Cardiac fibroblast (primary cell): ENCODE measurements at regions not wholly inside any gene's neighbourhood (a gene's known extent, or its start where the extent isn't known, plus 50 kb on each side); places are given as distances from the start of the nearest gene placed in this dataset.

Experiments
- DNase-seq, 2 donors: peaks; one replicate each; pipeline versions ENCODE4 v3.0.0 to v3.0.0-alpha.2; 2010; ENCODE audit warnings: low read depth in 2 of 2
- H3K4me3 ChIP-seq, 2 donors: replicated peaks in 1 of 2; 1 replicate in 1 of 2; 2 replicates in 1 of 2; pipeline ENCODE4 v1.5.1; 2011; ENCODE audit warnings: low read depth in 2 of 2, low read length in 2 of 2, mild to moderate bottlenecking in 2 of 2, moderate library complexity in 1 of 2
- TF ChIP-seq, protein P1 (sequence below): IDR thresholded peaks from one replicate; pipeline ENCODE4 v1.5.1; 2011; ENCODE audit warnings: low read depth, mild to moderate bottlenecking, low read length, inconsistent platforms

DNA sequence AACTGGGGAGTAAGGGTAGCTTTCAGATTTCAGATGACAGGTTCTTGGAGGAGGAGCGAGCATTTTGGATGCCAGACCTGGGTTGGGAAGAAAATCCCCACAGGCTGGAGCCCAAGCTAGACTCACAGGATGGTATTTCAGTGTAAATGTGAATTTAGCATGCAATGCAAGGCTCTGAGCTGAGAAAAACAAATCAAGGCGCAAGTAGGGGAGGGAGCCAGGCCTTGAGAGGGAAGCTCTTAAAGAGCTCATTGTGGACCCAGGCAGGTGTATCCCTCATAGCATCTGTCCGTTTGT is 386.1 kb downstream of the MATN1 start:
- TF ChIP-seq, protein P1, sequence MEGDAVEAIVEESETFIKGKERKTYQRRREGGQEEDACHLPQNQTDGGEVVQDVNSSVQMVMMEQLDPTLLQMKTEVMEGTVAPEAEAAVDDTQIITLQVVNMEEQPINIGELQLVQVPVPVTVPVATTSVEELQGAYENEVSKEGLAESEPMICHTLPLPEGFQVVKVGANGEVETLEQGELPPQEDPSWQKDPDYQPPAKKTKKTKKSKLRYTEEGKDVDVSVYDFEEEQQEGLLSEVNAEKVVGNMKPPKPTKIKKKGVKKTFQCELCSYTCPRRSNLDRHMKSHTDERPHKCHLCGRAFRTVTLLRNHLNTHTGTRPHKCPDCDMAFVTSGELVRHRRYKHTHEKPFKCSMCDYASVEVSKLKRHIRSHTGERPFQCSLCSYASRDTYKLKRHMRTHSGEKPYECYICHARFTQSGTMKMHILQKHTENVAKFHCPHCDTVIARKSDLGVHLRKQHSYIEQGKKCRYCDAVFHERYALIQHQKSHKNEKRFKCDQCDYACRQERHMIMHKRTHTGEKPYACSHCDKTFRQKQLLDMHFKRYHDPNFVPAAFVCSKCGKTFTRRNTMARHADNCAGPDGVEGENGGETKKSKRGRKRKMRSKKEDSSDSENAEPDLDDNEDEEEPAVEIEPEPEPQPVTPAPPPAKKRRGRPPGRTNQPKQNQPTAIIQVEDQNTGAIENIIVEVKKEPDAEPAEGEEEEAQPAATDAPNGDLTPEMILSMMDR = no peak
- no peak for DNase-seq
- no peak overlapping the region for H3K4me3 ChIP-seq

DNA sequence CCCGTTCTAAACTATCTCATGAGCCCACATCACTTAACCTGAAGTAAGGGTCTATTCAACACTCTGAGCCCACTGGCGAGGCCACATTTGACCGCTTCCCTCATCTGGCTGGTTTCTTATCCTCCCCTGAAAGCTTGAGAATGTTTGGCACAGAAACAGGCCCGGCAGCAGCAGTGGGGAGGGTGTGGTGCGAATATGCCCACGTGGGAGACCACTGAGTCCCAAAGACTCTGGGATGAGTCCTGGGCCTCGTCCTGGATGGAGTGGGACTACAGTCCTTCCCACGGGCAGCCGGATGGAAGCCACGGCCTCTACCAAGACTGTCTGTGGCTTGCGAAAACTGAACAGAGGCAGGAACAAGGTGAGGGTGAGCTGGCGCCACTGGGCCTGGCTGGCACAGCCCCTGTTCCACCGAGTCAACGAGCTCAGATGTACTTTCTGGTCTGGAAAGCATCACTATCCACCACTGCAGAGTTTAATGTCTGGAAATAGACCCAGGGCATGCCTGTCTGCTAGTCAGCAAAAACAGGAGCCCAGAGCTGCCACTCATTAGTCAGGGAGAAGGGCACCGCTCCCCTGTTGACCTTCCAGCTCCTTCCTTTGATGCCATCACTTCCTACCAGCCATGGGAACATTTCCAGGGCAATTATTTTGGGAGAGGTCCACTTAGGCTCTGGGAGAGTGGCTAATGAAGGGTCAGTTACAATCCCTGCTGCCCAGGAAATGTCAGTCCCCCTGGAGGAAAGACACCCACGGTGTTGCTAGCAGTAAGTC is 386.6 kb downstream of the MATN1 start:
- H3K4me3 ChIP-seq = no peak overlapping the region
- TF ChIP-seq, protein P1 = no peak
- no peak for DNase-seq

DNA sequence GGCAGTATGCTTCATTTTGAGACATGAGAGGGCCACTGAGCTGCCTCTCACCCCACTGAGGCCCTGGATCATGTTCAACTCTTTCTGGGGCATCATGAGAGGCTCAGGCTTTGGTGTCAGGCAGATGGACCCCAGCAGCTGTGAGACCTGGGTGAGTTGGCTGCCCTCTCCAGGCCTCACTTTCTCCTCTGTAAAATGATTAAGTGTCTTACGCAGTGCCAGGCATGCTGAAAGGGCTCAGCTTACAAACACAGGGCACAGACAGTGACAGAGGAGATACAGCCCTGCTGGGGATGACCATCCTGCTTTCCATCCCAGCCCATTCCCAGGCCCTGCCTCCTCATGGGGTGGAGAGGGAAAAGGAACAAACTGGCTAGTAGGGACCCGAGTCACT is 387.4 kb downstream of the MATN1 start:
- DNase-seq = no peak
- TF ChIP-seq, protein P1 = no peak
- H3K4me3 ChIP-seq = no peak overlapping the region

DNA sequence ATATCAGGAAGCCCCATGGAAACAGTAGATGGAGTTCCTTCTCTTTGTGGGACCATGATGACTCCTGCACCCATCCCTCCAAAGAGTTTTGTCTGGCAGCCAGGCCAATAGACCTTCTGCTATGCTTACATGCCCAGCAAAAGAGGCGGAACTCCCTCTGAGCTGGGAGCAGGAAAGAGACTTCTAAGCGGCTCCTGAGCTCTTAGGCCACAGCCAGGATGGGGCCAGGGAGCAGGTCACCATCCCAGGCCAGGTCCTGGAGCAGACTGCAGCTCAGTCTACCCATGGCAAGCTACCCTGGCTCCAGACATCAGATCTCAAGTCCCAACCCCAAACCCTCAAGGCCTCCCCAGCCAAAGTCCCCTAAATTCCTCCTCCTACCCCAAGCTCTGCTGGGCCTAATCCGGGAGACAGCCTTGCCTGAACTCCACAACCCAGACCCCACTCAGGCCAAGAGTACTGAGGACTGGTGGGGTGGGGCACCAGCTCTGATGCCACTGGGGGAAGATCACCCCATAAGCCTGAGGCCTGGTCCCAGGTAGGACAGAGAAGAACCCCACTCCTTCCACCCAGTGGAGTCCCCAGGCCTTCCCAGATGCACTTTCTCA is 387.9 kb downstream of the MATN1 start:
- no peak for DNase-seq
- TF ChIP-seq, protein P1 = no peak
- no peak overlapping the region for H3K4me3 ChIP-seq

DNA sequence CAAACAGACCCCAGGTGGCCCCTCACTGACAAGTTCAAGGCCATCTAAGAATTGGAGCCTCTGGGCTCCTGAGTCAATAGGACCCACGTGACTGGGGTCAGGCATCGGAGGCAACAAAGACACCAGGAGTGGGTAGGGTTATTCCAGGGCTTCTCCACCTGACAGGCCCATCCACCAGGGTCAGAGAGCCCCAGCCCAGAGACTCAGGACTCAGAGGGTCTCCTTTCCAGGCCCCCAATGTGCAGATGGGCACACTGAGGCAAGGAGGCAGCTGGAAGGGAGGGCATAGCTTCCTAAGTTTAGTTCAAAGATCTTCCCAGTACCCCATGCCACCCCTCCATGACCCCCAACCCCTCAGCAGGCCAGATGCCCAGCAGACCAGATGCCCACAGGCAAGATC is 388.6 kb downstream of the MATN1 start:
- no peak for DNase-seq
- H3K4me3 ChIP-seq = no peak overlapping the region
- TF ChIP-seq, protein P1 = no peak

DNA sequence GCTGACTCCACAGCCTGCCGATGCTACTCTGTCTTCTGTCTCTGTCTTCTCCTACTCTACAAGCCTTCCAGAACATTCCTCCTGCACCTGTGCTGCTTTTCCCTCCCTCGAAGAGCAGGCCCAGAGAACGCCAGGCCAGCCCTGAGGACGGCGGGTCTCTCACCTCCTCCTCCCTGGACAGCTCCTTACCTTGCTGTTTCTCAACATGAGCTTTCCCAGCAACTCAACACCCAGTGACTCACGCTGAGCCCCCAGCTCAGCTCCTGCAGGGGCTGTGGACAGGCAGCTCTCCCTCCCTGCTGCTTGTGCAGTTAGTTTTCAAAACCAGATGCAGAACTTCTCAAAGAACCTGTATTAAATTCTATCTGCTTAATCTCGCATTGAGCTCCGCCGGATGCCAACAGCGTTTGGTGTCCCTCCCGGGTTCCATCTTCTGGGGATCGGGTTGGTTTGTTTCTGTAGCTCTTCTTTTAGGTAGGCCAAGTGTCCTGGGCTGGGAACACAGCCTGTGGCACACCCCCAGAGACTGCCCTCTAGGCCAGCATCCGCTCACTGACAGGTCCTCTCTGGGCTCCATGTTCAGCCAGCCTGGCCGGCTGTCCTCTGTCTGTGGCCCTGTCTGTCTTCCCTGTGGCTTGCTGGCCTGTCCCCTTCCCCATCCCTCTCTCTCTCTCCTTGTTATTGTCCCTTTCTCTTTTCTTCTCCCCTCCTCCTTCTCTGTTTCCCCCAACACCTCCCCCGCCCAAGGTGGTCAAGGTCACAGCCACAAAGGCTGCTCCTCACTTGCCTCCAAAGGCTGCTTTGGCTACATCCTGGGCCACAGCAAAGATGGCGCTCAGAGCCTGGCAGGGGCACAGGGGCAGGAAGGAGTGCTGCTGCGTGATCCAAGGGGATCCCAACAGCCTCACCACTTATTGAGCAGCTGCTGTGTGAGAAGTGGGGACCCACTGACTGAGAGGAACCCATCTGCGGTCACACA is 391.0 kb downstream of the MATN1 start:
- no peak for DNase-seq
- TF ChIP-seq, protein P1 = no peak
- H3K4me3 ChIP-seq = no peak overlapping the region
